ENCODE measurements at regions not wholly inside any gene's neighbourhood (a gene's known extent, or its start where the extent isn't known, plus 50 kb on each side); places are given as distances from the start of the nearest gene placed in this dataset.

DNA sequence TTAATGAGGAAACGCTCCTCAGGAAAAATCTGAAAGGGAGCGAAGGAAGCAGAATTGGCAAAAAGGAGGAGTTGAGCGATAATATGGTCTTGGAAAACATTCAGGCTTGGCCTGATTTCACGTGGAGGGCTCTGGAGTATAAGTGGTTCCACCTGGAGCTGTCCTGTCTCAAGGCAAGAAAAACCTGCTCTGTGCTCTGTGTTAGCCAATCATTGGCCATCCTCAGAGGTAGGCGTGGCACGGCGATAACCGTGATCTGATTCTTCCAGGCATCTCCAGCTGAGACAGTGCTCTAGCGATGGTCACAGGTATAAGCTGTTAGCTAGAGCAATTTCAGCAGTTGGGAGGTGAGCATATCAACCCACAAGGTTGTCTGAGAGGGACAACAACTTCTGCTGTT, 450.5 kb upstream of the MAF start:
- DNase-seq (ENCODE audit: low spot score) (no peak), FAIRE-seq (no peak)

- no peak for FAIRE-seq
- DNase-seq (ENCODE audit: low spot score), result no peak
Observed at GRCh38 chr16:80048250-80048649, 447.7 kb upstream of the MAF start.

GRCh38 chr16:80047842-80048241, 447.3 kb upstream of the MAF start:
- FAIRE-seq (no peak), DNase-seq (ENCODE audit: low spot score) (no peak)

GRCh38 chr16:80046848-80047247, 446.3 kb upstream of the MAF start:
- FAIRE-seq (no peak), DNase-seq (ENCODE audit: low spot score) (no peak)

DNA sequence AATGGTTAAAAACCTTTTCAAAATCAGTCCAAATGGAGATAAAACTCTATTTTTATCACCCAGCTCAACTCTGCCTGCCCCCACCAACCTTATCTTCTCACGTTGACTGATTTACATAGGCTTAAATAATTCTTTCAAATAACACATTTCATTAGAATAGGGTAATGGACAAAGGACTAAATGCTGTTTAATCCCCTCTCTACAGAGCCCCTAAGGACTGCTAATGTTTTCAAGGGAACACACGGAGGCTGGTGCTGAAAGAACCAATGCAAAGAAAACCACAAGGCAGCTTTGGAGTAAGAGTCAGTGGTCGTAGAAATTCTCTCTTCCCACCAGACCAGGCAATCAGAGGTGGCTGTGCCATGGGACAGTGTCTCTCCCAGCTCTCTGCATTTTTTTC, 445.7 kb upstream of the MAF start:
- no peak for FAIRE-seq
- DNase-seq (ENCODE audit: low spot score), result no peak

- no peak for DNase-seq (ENCODE audit: low spot score)
- no peak for FAIRE-seq
Observed at GRCh38 chr16:80045861-80046260, 445.3 kb upstream of the MAF start.

GRCh38 chr16:80041410-80041809, 440.9 kb upstream of the MAF start:
- FAIRE-seq (no peak), DNase-seq (ENCODE audit: low spot score) (no peak)

GRCh38 chr16:80040814-80041213, 440.3 kb upstream of the MAF start:
- FAIRE-seq, result no peak
- no peak for DNase-seq (ENCODE audit: low spot score)

- DNase-seq (ENCODE audit: low spot score) (no peak), FAIRE-seq (no peak)
Observed at GRCh38 chr16:80040413-80040812, 439.9 kb upstream of the MAF start.

- no peak for FAIRE-seq
- DNase-seq (ENCODE audit: low spot score), result no peak
Observed at GRCh38 chr16:80039777-80040176, 439.2 kb upstream of the MAF start.

GRCh38 chr16:80038566-80038965, 438.0 kb upstream of the MAF start:
- FAIRE-seq (no peak), DNase-seq (ENCODE audit: low spot score) (no peak)

- peak; percentile 32 for DNase-seq (ENCODE audit: low spot score)
- no peak for FAIRE-seq
Observed at GRCh38 chr16:80034948-80035663, 434.6 kb upstream of the MAF start.

DNA sequence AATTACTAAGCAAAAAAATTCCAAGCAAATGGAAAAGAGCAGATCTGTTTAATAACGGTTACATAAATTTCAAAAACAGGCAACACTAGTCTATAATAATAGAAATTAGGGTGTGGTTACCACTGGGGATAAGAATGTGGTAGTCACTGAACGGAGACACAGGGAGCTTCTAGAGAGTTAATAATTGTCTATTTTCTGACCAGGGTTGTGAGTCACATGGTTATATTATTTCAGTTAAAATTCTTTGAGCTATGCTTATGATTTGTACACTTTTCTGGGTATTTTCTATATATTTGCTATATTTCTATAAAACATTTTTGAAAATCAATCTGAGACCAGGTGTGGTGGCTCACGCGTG, 433.9 kb upstream of the MAF start:
- DNase-seq (ENCODE audit: low spot score) (no peak), FAIRE-seq (no peak)

GRCh38 chr16:80033783-80034468, 433.4 kb upstream of the MAF start:
- FAIRE-seq, result no peak
- DNase-seq (ENCODE audit: low spot score), result no peak

- DNase-seq (ENCODE audit: low spot score), result no peak
- no peak for FAIRE-seq
Observed at GRCh38 chr16:80029761-80030481, 429.4 kb upstream of the MAF start.

- FAIRE-seq (no peak), DNase-seq (ENCODE audit: low spot score) (no peak)
Observed at GRCh38 chr16:80029381-80029630, 428.8 kb upstream of the MAF start.

- FAIRE-seq, result no peak
- no peak for DNase-seq (ENCODE audit: low spot score)
Observed at GRCh38 chr16:80028581-80029380, 428.2 kb upstream of the MAF start.

- DNase-seq (ENCODE audit: low spot score), result peak; percentile 98
- peak; percentile 95 for FAIRE-seq
Observed at GRCh38 chr16:80027007-80027965, 426.7 kb upstream of the MAF start.

- FAIRE-seq (no peak), DNase-seq (ENCODE audit: low spot score) (no peak)
Observed at GRCh38 chr16:80025236-80025635, 424.7 kb upstream of the MAF start.

- FAIRE-seq (no peak), DNase-seq (ENCODE audit: low spot score) (no peak)
Observed at GRCh38 chr16:80024443-80024842, 423.9 kb upstream of the MAF start.

DNA sequence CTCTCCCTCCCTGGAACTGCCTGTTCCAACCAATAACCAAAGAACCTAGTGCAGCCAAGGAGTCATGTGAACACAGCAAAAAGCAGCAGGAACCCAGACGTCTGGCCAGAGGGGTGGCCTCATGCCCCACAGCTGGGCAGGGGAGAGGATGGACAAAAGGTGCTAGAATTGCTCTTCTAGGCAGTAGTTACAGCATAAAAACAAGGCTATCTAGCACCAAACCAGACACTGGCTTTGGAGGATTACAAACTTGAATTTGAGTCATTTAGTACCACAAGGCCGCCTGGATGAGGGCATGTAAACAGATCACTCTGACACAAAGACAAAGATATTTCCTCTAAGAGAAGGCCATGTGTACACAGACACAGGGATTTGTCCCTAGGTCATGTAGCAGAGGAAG, 423.3 kb upstream of the MAF start:
- DNase-seq (ENCODE audit: low spot score) (peak; percentile 10), FAIRE-seq (no peak)
